Transverse colon (tissue), 3 donors: ENCODE measurements at regions not wholly inside any gene's neighbourhood (a gene's known extent, or its start where the extent isn't known, plus 50 kb on each side); places are given as distances from the start of the nearest gene placed in this dataset.

Experiments
- CTCF ChIP-seq, 5 experiments: fragments of 200-600 bp in 3 of 5; fragments of 450-650 bp in 2 of 5; sonication (generic) in 3 of 5; IDR thresholded peaks; 1 replicate in 2 of 5; 2 replicates in 3 of 5; pipeline ENCODE4 v1.5.1; 2016 to 2017; ENCODE audit warnings: antibody characterized with exemption in 5 of 5, inconsistent platforms in 3 of 5, mild to moderate bottlenecking in 2 of 5, moderate library complexity in 1 of 5
- EP300 ChIP-seq: sonication (generic); formaldehyde crosslinking; IDR thresholded peaks from one replicate; pipeline ENCODE4 v1.6.1; 2017; ENCODE audit warnings: antibody characterized with exemption, low read depth
- POLR2A ChIP-seq: fragments of 450-650 bp; IDR thresholded peaks from one replicate; pipeline ENCODE4 v1.6.1; 2016; ENCODE audit warnings: antibody characterized with exemption, mild to moderate bottlenecking, moderate library complexity

- no peak for TF ChIP-seq EP300
- no peak for TF ChIP-seq POLR2A
- TF ChIP-seq CTCF (IDR thresholded peaks at IDR 0.05) = no peak
Measured at GRCh38 chr1:98398649-98399048, 262.9 kb upstream of the SNX7 start.
